Activated CD8-positive, alpha-beta memory T cell treated with anti-CD3 and anti-CD28 coated beads, Interleukin-2, amount 50 U/mL, for 4 hours (primary cell): ENCODE measurements at regions not wholly inside any gene's neighbourhood (a gene's known extent, or its start where the extent isn't known, plus 50 kb on each side); places are given as distances from the start of the nearest gene placed in this dataset.

Experiments
- DNase-seq: peaks from one replicate; pipeline ENCODE4 v3.0.0-alpha.2; 2020

DNA sequence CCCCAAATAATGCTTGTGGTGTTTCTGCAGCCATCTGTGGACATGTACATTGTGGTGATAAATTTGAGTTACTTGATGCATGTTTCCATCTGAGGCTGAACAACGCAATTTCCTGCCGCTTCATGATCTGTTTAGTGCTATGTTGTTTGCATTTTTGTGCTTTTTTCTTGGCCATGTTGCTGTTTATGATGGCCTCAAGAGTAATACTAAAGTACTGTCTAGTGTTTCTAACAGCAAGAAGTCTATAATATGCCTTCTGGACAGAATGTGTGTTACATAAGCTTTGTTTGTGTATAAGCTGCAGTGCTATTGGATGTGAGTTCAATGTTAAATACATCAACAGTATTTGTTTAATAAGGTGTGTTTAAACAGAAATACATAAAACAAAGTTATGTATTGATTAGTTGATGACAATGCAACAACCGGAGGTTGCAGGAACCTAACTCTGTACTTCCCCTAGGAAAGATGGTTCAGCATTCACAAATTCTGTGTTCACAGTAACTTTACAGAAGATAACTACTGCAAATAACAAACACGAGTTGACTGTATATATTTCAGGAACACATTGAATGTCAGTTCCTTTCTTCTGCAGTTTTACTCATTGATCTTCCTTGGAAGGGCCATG lies 114.8 kb upstream of the USP24 start:
- DNase-seq, result no peak

DNA sequence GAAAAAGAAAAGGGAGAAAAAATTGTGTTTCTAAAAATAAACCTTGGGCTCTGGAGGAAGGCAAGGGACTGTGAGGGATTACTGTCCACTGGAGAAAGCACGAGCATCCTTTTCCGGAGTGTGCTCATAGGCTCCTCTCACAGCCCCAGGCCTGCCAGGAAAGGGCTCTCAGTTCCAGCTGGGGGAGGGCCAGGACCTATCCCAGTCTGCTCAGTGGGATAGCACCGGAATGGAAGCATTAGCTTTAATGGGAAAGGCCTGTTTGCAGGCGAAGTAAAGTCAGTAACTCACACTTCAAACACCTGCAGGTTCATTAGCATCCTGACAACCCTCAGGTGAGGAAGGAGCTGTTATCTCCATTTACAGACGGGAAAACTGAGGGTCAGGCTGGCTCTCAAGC lies 113.9 kb upstream of the USP24 start:
- DNase-seq, result no peak

DNA sequence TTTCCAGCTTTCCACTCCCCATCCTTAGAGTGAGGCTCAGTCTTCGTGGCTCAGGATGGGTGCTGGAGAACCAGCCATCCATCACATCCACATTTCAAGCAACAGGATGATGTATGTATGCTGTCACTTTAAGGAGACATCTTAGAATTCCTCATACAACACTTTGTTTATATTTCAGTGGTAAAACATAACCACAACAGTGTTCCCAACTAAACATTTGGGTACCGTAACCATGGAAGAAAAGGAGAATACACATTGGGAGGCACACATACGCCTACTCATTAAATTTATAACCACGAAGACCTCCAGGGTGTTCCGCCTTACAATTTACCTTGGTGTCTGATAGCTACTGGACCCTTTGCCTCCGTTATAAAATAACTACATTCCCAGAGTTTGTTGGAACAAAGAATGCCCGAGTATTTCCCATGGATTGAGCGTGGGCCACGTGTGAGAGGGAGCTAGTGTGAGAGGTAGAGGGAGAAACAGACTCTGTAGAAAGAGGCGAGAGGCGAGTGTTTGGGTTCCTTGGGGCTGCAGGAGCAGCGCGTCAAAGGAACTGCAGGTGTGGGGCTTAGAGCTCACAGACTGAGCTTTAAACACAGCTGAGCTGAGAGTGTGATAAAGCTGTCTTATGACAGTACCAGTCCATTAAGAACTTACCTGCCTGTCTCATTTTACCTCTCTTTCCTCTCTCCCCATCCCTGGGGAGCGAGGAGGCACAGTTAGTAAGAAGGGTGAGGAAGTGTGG lies 111.5 kb upstream of the USP24 start:
- no peak for DNase-seq

DNA sequence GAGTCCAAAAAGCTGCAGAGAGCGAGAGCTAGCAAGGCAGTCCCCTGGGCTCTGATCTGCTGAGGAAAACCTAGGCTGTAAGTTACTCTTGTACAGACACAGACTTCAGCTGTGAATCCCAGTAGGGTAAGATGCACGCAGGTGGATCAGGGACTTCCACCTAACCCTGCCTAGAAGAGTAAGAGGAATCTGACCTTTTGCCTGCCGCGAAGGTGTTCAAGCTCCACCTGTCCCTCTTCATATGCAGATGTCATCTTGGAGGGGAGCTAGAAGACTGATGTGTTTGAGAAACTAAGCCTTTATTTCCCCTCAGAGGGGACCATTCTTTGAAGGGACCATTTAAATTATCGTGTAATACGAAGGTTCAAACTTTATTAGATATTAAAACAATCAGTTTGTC lies 108.6 kb upstream of the USP24 start:
- no peak for DNase-seq

DNA sequence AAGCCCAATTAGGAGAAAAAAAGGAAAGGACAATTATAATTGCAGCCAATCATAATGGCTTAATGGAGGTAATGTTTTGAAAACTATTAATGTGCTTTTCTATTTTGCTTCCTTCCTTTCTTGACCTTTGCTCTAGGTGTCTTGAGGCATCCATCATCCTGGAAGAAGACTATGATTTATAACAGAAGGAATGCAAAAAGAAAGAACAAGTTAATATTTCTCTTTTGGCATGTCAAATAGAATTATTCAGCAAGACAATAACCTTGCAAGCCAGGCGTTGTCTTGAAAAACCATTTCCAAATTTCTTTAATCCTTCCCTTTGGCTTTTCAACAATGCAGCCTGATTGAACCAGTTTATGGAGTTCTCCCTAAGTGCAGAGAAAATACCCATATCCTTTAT lies 107.7 kb upstream of the USP24 start:
- DNase-seq, result no peak

DNA sequence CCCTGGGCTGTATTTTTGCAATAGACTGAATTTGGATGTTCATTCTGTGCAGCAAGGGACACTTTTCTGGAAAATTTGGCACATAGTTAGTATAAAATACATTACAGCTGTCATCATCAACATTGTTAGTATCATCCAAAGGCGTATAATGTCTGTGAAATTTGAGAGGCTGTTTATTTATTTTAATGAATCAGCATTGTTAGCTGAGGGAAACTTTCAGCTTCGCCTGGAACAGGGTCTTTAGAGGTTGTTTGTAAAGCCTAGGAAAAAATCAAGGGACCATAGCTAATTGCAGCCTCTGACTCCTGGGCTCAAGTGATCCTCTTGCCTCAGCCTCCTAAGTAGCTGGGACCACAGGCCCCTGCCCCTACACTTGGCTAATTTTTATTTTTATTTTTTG lies 106.8 kb upstream of the USP24 start:
- DNase-seq, result no peak

DNA sequence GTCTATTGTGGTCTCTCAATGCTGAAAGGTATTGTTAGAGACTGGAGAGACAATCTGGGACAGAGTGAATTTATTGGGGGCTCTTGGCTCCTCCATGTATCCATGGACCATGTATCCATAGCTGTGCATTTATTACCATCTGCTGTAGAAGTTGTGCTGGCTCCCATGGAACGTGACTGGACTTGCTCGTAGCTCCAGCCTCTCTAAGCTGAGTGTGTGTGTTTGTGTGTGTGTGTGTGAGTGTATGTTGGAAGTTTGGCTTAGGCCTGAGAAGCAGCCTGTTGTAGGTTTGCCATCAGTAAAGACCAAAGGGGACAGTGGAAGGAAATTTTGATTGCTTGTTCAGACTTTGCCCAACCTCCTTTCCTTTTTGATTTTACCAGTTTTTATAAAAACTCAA lies 105.7 kb upstream of the USP24 start:
- DNase-seq, result no peak

DNA sequence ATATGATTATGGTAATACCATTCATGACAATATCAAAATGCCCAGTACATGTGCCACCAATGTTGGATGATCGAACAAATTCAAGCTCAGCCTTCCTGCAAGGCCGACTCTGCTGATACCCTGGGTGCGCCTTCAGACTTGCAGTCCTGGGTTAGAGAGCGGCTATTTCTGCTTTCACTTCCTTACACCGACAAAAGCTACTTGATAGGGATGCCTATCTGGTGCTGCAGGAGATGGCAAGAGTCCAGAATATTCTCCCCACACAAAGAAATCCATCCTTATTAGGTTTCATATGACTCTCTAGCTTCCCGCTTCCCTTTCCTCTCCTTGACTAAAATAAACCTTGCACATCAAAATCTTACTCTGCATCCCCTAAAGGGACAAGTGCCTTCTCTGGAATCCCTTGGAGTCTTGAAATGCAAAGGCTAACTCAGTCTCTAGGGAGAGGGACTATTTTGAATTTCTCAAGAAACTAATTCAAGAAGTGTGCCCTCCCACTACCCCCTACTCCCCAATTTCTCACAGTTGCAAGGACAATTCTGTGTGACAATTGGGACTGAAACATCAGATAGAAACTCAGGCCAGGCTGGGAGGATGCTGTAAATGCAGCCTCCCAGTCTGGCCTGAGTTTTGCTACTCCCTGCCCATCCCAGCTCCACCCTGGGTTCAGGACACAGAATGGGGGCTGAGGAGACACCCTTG lies 103.1 kb upstream of the USP24 start:
- no peak for DNase-seq

DNA sequence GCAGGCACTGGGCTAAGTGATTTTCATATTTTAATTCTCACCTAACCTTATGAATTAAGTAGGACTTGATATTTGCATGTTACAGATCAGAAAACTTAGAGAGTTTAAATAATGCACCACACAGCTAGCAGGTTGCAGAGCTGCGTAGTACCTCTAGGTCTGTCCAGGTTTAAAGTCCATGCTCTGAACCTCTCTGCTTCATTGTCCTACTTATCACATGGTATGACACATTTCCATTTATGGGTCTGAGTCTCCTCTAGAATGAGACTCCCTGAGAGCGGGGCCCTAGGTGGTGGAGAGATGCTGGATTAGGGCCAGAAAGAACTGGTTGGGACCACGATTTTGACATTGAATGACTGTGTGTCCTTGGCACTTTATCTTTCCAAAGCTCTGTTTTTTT lies 102.5 kb upstream of the USP24 start:
- DNase-seq, result no peak

DNA sequence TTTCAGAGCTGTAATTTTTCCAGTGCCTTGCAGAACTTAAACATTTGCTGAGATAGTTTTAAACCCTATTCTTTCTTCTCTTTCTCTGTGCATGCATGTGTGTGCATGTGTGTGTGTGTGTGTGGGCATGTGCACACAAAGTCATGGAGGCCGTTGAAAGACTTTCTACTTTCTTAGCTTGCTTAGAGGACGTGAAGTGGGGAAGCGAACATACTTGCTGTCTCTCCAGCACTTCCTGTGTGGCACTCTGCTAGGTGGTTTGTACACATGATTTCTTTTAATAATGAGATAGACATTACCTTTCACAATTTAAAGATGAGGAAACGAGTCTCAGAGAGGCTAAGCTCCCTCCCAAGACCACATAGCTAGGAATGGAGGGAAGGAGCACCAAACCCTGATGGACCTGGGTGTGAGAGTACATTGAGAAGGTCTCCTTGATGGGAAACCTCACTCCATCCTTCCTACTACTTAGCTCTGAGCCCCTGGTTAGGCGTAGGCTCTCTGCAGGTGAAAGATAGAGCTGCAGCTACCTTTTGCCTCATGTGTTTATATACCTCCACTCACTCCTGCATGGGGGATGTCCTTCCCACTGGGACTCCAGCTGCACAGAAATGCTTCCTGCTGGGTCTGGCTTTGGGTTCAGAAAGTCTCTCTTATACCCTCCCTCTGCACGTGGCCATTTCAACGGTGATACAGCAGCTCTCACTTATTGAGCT lies 101.9 kb upstream of the USP24 start:
- no peak for DNase-seq

DNA sequence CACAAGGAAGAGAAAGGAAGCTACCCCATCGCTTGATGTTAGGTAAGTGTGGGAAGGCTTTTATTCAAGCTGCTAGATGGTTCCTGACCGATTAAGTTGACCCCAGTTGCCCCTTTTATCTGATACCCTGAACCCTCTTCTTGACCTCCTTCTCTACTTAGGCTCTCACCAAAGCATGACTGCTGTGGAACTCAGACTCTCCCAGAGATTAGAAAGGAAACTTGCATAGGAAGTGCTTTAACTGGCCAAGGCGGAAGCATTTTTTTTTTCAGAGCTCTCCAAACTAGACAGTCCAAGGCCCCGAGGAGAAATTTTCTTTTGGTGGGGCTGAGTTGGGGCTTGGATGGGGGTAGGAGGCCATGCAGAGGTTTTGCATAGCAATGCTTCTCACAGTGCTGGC lies 101.3 kb upstream of the USP24 start:
- no peak for DNase-seq

DNA sequence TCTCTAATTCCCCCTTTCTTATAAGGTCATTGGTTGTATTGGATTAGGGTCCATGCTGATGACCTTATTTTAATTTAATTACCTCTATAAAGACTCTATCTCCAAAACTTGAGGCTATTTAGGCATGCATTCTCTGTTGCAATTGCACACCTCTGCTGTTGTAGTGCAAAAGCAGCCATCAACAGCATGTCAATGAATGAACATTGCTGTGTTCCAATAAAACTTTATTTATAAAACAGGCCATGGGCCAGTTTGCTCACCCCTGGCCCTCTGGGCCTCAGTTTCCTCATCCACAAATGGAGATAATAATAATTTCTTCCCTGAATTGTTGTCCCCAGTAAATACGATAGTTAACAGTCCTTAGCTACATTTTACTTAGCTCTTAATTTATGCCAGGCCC lies 100.4 kb upstream of the USP24 start:
- DNase-seq, result no peak

DNA sequence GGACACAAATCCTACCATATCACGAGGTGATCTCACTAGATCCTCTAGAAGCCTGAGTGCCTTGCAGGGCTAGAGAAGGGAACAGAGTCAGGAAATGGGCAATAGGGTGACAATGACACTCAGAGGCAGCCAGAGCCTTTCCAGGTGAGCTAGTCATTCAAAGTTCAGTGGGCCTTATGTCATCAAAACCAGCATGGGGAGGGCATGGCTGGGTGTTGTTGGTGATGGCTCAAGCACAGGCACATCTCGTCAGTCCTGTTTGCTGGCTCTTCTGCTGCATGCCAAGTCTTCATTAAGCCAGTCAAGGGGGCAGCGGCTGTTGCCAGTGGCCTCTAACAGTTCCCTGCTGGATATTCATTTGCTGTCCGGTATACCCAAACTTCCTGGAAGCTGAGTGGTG lies 99.6 kb upstream of the USP24 start:
- no peak for DNase-seq

DNA sequence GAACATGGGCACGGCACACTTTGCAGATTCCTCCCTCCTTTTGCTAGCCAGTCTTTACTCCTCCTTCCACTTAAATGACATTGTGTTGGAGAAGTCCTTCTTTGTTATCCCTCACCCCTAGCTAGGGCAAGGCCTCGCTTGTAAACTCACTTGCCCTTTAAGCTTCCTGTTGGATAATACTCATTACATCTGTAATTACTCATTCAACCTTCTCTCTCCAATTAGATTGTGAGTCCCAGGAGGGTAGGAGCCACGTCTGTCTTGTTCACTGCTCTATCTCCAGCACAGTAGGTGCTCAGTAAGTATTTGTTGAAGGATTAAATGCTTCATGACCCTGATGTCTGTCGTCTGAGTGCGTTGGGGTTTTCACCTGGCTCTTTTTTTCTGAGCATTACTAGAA lies 98.7 kb upstream of the USP24 start:
- DNase-seq, result no peak

DNA sequence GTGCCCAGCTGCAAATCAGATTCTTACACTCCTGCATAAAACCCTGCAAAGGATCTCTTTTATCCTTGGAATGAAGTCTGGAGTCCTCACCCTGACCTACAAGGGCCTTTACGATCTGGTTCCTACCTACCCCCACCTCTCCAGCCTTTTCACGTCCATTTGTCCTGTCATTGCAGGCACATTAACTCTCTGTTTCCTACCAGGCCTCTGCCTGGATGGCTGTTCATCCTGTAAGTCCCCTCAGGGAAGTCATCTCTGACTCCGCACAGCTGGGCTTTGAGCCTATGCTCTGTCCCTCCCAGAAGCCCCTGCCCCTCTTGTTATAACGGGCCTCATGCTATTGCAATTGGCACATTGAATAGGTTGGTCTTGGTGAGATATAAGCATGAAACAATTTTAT lies 96.8 kb upstream of the USP24 start:
- no peak for DNase-seq

DNA sequence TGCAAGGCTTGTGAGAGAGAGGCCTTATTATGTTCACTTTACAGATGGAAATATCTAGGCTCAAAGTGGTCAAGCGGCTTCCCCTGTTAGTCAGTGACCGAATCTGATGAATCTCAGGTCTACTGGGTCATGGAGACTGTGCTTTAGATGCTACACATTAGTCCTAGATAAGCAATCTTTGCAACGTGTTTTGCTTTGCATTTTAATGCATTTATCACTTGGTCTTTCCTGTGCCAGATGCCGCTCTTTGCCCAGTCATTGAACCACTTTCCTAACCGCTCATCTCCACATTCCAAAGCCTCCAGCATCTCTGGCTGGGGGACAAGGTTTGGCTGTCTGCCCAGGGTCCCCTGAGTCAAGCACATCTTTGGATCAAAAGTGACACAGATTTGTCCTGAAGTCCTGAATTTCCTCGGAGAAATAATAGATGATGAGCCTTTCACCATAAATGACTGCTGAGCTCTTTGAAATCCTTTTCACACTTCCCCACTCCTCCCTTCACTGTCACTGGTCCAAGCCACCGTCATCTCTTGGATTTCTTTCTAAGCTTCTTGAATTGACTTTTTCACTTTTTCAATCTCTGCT lies 96.0 kb upstream of the USP24 start:
- DNase-seq, result no peak

DNA sequence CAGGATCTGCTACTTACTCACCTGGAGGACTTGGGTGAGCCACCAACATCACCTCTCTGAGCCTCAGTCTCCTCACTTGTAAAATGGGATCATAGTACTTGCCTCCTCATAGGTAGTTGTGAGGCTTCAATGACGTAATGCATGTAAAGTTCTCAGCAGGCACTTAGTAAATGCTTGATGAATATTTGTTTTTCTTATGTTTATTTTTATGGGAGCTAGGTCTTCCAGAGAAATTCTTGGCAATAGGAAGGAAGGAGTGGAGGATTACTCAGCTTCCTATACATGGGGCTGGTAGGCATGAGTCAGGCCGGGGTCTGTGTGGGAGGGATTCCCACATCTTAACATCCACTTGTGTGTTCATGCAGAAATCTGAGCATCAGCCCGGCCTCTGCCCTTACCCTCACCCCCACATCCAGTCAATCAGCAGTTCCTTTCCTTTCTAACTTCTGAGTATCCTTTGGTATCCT lies 95.4 kb upstream of the USP24 start:
- no peak for DNase-seq

DNA sequence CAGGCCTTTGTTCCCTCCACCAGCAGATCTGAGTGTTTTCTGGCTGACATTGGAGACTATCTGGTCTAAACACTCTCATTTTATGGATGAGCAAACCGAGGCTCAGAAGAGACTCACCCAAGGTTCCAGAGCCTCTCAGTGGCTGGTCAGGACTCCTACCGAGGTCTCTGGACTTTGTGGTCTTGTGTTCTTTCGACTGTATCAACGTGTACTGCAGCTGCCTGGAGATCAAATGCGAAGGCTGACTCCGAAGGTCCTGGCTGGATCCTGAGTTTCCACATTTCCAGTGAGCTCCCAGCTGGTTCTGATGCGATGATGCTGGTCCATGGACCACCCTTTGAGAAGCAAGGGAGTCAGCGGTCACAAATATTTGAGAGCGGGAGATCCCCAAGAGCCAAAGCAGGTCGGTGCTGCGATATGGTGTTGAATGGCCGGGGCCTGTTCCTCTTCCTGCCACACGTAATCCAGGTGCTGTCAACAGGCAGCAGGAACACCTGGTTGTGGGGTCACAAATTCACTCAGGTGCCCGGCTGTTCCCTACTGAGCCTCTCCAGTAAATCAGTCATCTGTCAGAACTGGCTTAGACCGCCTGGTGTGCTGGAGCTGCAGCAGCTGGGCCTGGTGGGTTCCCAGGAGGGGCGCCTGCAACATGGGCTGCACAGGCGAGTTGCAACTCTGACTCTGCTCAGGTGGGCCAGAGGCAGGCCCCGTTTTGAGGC lies 94.8 kb upstream of the USP24 start:
- DNase-seq, result no peak

DNA sequence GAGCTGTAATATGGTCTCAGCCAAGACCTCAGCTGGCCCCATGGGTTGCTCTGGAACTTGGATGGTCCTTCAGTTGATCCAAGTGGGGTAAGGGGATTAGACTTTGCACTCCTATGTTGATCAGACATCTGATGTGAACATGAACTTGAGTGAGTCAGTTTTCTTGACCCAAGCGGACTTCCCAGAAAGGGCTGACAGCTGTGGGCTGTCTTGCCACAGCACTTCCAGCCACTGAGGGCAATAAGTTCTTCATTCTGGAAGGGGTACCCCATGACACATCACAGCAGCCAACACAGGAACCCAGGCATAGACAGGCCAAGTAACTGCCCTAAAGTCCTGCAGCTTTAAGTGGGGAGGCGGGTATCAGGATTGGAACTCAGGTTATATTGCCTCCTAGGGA lies 93.9 kb upstream of the USP24 start:
- no peak for DNase-seq

DNA sequence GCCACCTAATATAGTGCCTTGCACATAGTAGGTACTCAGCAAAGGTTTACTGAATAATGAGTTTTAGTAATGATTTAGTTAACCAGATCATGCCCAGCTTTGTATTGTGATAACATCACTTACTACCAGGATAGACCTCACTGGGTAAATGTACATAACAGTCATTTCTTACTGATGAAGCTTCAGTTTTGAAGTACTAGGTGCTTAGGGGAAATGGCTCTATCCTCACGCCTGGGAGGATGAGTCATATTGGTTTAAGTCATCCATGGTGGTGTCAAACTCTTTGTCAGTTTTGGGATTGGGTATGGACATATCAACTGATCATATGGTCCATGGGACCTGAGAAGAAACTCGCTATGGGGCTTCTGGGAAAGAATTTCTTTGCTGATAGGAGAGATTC lies 90.6 kb upstream of the USP24 start:
- no peak for DNase-seq

DNA sequence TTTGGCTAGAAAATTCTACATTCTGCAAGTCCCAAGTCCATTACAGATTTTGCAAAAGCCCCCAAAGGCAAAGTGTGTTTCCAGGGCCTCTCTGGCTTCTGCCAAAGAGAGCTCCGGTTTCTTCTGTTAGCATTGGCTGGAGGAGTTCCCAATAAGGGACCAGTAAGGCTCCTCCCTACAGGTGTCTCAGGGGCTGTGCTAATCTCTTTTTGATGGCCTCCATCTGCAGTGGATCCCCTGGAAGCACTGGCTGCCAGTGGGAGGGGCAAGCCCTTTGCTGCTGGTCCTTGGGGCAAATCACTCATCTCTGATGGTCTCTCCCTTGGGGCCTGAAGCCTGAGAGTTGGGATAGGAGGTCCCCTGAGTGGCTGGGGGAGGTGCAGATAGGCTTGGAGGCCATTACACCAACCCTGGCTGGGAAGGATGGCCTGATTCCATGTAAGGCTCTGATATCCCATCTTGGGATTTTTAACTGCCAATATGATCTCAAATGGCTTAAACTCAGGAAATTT lies 89.1 kb upstream of the USP24 start:
- no peak for DNase-seq

DNA sequence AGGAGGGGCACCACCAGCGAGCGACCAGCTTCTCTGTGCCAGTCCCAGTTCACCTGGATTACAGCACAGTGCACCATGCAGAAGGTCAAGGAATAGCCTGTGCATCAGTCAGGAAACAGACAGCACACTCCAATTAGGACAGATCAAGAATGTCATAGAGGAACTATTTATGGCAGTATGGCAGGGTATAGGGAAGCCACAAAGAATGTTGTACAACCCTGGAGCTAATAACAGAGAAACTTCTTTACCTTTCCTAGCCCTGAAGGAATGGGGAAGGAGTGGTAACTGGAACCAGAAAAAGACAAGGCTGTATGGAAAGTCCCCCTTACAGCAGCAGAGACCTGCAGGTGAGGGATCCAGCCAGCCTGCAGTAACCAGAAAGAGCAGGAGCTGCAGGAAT lies 87.8 kb upstream of the USP24 start:
- DNase-seq, result no peak
